K562 (cell line): ENCODE measurements at regions not wholly inside any gene's neighbourhood (a gene's known extent, or its start where the extent isn't known, plus 50 kb on each side); places are given as distances from the start of the nearest gene placed in this dataset.

ENCODE experiments used
- ATAC-seq: fragments of 200-7000 bp; cut with Tn5 transposase; 3 replicates; pipeline ENCODE4 v1.9.1; 2020; ENCODE audit warnings: moderate library complexity
- BruUV-seq: library from RNA; stranded (reverse); fragments of 400-500 nt; replicated peaks from 2 replicates; lab custom pipeline; 2021; lab: Mats Ljungman, UMichigan
- CTCF ChIA-PET: fragments of 300-600 bp; formaldehyde crosslinking; extraction: SDS; loops from one replicate; lab custom pipeline; 2021; ENCODE audit warnings: low intra/inter-chr PET ratio; lab: Yijun Ruan, JAX
- POLR2A ChIA-PET: fragments of 300-600, 350-650 bp; sonication (Branson Sonifier 250); formaldehyde crosslinking; extraction: SDS; loops from one replicate; lab custom pipeline; 2021; ENCODE audit warnings: antibody characterized with exemption, inconsistent platforms; lab: Yijun Ruan, JAX
- DNase-seq, 4 experiments: peaks; one replicate each; pipeline versions ENCODE4 v3.0.0 to v3.0.0-alpha.2; 2011 to 2018; ENCODE audit warnings: low spot score in 3 of 4, mixed read lengths in 3 of 4; ENCODE audit errors: extremely low read depth in 1 of 4
- FAIRE-seq: peaks from 2 replicates; lab custom pipeline; 2011; peaks lifted over from hg19 to GRCh38; lab: Jason Lieb, UNC
- H2AFZ ChIP-seq: 2 replicates; pipeline ENCODE4 v1.6.0; 2011; ENCODE audit warnings: low read depth, low read length, control low read depth, inconsistent platforms
- H3K27ac ChIP-seq: fragments of 200-600 bp; 3 replicates; pipeline ENCODE4 v1.8.0; 2011; ENCODE audit warnings: low read depth, mild to moderate bottlenecking, control low read depth, inconsistent platforms, low read length, moderate library complexity, mixed read lengths; ENCODE audit errors: extremely low read depth
- H3K27me3 ChIP-seq, 2 experiments: fragments of 300-600 bp in 1 of 2; 2 replicates in 1 of 2; 3 replicates in 1 of 2; pipeline versions ENCODE4 v1.6.0 to v1.8.0; 2011; ENCODE audit warnings: inconsistent platforms in 2 of 2, low read length in 2 of 2, mild to moderate bottlenecking in 1 of 2, mixed read lengths in 1 of 2, moderate library complexity in 1 of 2; ENCODE audit not compliant: control insufficient read depth in 2 of 2, insufficient read depth in 2 of 2
- H3K36me3 ChIP-seq: fragments of 300-600 bp; 3 replicates; pipeline ENCODE4 v1.8.0; 2011; ENCODE audit warnings: mild to moderate bottlenecking, low read length, inconsistent platforms; ENCODE audit not compliant: control insufficient read depth, insufficient read depth
- H3K4me1 ChIP-seq, 2 experiments: fragments of 200-600 bp in 1 of 2; replicated peaks in 1 of 2; 2 replicates in 1 of 2; 3 replicates in 1 of 2; pipeline versions ENCODE4 v1.5.1 to v1.8.0; 2011; ENCODE audit warnings: inconsistent platforms in 2 of 2, low read length in 2 of 2, mild to moderate bottlenecking in 1 of 2, mixed read lengths in 1 of 2, moderate library complexity in 1 of 2; ENCODE audit not compliant: control insufficient read depth in 2 of 2, insufficient read depth in 2 of 2
- H3K4me2 ChIP-seq: 2 replicates; pipeline ENCODE4 v1.6.1; 2011; ENCODE audit warnings: low read length, control low read depth, inconsistent platforms, mixed read lengths; ENCODE audit not compliant: insufficient read depth
- H3K4me3 ChIP-seq: fragments of 200-600 bp; sonication (generic), shearing (Covaris generic); 2 replicates; pipeline ENCODE4 v1.5.1; 2016; ENCODE audit warnings: control low read depth, inconsistent platforms
- H3K79me2 ChIP-seq: fragments of 200-600 bp; 3 replicates; pipeline ENCODE4 v1.8.0; 2011; ENCODE audit warnings: low read length, inconsistent platforms; ENCODE audit not compliant: control insufficient read depth, insufficient read depth
- H3K9ac ChIP-seq, 2 experiments: 2 replicates each; pipeline versions ENCODE4 v1.6.0 to v1.6.1; 2011; ENCODE audit warnings: low read depth in 2 of 2, low read length in 2 of 2, control low read depth in 1 of 2, inconsistent platforms in 1 of 2, mild to moderate bottlenecking in 1 of 2, mixed read lengths in 1 of 2; ENCODE audit not compliant: insufficient read depth in 1 of 2
- H3K9me1 ChIP-seq: one replicate; pipeline ENCODE4 v1.6.0; 2011; ENCODE audit warnings: inconsistent platforms, mild to moderate bottlenecking, low read length, moderate library complexity; ENCODE audit not compliant: control insufficient read depth, insufficient read depth
- H3K9me3 ChIP-seq: replicated peaks from 2 replicates; pipeline ENCODE4 v1.5.1; 2011; ENCODE audit warnings: low read depth, low read length, inconsistent platforms; ENCODE audit not compliant: control insufficient read depth, insufficient read depth
- H4K20me1 ChIP-seq: replicated peaks from 2 replicates; pipeline ENCODE4 v1.6.1; 2011; ENCODE audit warnings: low read length, inconsistent platforms, mixed read lengths; ENCODE audit not compliant: control insufficient read depth, insufficient read depth
- ILF3 ChIP-seq: fragments of 450-650 bp; IDR thresholded peaks from 2 replicates; pipeline ENCODE4 v1.6.1; 2018; ENCODE audit warnings: antibody characterized with exemption, mild to moderate bottlenecking, moderate library complexity, borderline replicate concordance
- MAFG ChIP-seq: fragments of 450-650 bp; conservative IDR thresholded peaks from 2 replicates; pipeline ENCODE4 v1.6.1; 2016; ENCODE audit warnings: missing genetic modification characterization, missing compliant biosample characterization
- MTA2 ChIP-seq: fragments of 450-650 bp; IDR thresholded peaks from 2 replicates; pipeline ENCODE4 v1.6.1; 2016; ENCODE audit warnings: low read depth
- MYBL2 ChIP-seq, 2 experiments: fragments of 450-650 bp in 1 of 2; sonication (generic) in 1 of 2; formaldehyde crosslinking in 1 of 2; IDR thresholded peaks; 2 replicates each; pipeline versions ENCODE4 v1.6.1 to v1.8.1; 2017 to 2022; ENCODE audit warnings: borderline replicate concordance in 1 of 2, inconsistent platforms in 1 of 2, low read depth in 1 of 2, mild to moderate bottlenecking in 1 of 2, missing genetic modification reagents in 1 of 2, moderate library complexity in 1 of 2
- POLR2B ChIP-seq: fragments of 450-650 bp; IDR thresholded peaks from 2 replicates; pipeline ENCODE4 v1.6.1; 2018; ENCODE audit warnings: low read depth; ENCODE audit not compliant: partially characterized antibody
- SIRT6 ChIP-seq: IDR thresholded peaks from one replicate; pipeline ENCODE4 v1.6.1; 2012; ENCODE audit warnings: low read depth, mild to moderate bottlenecking, control low read depth, inconsistent platforms, low read length, moderate library complexity
- ZNF184 ChIP-seq: sonication (generic); formaldehyde crosslinking; IDR thresholded peaks from 2 replicates; pipeline ENCODE4 v1.5.0; 2020; ENCODE audit warnings: missing genetic modification reagents
- ZNF766 ChIP-seq: fragments of 200-800 bp; sonication (Bioruptor generic); conservative IDR thresholded peaks from 2 replicates; pipeline ENCODE4 v1.6.1; 2016; ENCODE audit warnings: missing genetic modification characterization, missing compliant biosample characterization
- ZNF79 ChIP-seq: fragments of 250-450 bp; sonication (Bioruptor Pico); IDR thresholded peaks from 2 replicates; pipeline ENCODE4 v1.4.0; 2020; ENCODE audit warnings: low read depth, mild to moderate bottlenecking, moderate library complexity
- WGBS: fragments of 100-300 bp; shearing (Covaris generic); methylation state at CpG from one replicate; pipeline ENCODE4 v1.1.6; 2016; ENCODE audit warnings: low coverage, mixed read lengths; ENCODE audit not compliant: insufficient coverage; ENCODE audit errors: missing lambda C conversion rate; 5-methylcytosine and 5-hydroxymethylcytosine counted together
- in situ Hi-C: fragments of 300-500 bp; cut with MboI; formaldehyde crosslinking; loops from 4 replicates; pipeline ENCODE4 v1.15.0; 2018; ENCODE audit warnings: inconsistent platforms, mixed read lengths
- intact Hi-C: fragments of 100-400 bp; cut with micrococcal nuclease; formaldehyde crosslinking; loops from 2 replicates; pipeline ENCODE4 v1.14.2; 2022
- TF ChIP-seq, protein P1 (sequence below): fragments of 200-400 bp; formaldehyde crosslinking; IDR thresholded peaks from 2 replicates; pipeline ENCODE4 v1.6.1; 2017; ENCODE audit warnings: mild to moderate bottlenecking, low read depth, low read length, moderate library complexity
- TF ChIP-seq, protein P2 (sequence below): fragments of 450-650 bp; IDR thresholded peaks from 2 replicates; pipeline ENCODE4 v1.6.1; 2018; ENCODE audit warnings: mild to moderate bottlenecking, low read depth; ENCODE audit not compliant: partially characterized antibody
- TF ChIP-seq, protein P3 (sequence below): fragments of 250-450 bp; sonication (Bioruptor Pico); IDR thresholded peaks from 2 replicates; pipeline ENCODE4 v1.4.0; 2020; ENCODE audit warnings: mild to moderate bottlenecking, moderate library complexity

DNA sequence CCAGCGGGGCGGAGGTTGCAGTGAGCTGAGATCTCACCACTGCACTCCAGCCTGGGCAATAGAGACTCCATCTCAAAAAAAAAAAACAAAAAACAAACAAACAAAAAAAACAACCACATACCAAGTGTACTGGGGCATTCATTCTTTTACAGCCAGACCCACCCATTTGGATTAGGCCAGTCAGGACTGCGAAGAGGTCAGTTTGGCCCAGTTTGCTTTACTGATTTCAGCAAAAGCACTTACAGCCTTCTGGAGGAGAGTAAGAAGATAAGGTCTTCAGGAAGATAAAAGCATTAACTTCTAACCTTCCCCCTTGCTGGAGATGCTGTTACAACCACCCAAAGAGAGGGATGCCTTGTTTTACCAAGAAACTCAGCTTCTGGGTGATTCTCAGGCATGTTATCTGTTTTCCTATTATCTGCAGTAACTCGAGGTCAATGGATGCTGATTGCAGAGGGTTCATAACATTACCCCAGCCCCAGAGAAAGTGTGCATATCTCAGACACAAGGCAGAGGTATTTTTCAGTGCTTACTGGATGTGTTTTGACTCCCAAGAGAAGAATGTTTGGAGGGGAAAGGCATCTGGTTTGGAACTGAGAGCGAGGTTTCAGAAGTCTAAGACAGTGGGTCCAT lies 118.9 kb downstream of the RIN2 start:
- H2AFZ ChIP-seq, result no peak overlapping the region
- H3K4me2 ChIP-seq, result no peak overlapping the region
- FAIRE-seq (no peak), DNase-seq (no peak), ATAC-seq (no peak)
- POLR2A ChIA-PET, result no interaction called here
- H3K9ac ChIP-seq, result no peak overlapping the region
- H4K20me1 ChIP-seq, result no peaks in the 10 kb centered on the region
- no peak overlapping the region for H3K4me3 ChIP-seq
- intact Hi-C loops (no loop called here), in situ Hi-C loops (no loop called here)
- no peaks in the 10 kb centered on the region for H3K4me1 ChIP-seq
- H3K9me1 ChIP-seq, result no peaks in the 10 kb centered on the region
- 0% methylated on average over 2 of the region's 5 CpGs for WGBS
- BruUV-seq, result no TSS peak
- H3K36me3 ChIP-seq, result no peaks in the 10 kb centered on the region
- H3K27ac ChIP-seq, result no peak overlapping the region
- no peaks in the 10 kb centered on the region for H3K79me2 ChIP-seq
- no peaks in the 10 kb centered on the region for H3K27me3 ChIP-seq
- CTCF ChIA-PET, result no interaction called here
- TF ChIP-seq ZNF766 (no peak), POLR2B (no peak), SIRT6 (no peak), ILF3 (no peak), ZNF184 (no peak), MTA2 (no peak), MYBL2 (IDR thresholded peaks at IDR 0.05; ENCODE audit: low read depth) (no peak), MYBL2 (CRISPR knock-in tag; IDR thresholded peaks at IDR 0.05; ENCODE audit: borderline replicate concordance) (no peak), MAFG (tag) (no peak), ZNF79 (CRISPR knock-in tag) (no peak)
- TF ChIP-seq, protein P1, sequence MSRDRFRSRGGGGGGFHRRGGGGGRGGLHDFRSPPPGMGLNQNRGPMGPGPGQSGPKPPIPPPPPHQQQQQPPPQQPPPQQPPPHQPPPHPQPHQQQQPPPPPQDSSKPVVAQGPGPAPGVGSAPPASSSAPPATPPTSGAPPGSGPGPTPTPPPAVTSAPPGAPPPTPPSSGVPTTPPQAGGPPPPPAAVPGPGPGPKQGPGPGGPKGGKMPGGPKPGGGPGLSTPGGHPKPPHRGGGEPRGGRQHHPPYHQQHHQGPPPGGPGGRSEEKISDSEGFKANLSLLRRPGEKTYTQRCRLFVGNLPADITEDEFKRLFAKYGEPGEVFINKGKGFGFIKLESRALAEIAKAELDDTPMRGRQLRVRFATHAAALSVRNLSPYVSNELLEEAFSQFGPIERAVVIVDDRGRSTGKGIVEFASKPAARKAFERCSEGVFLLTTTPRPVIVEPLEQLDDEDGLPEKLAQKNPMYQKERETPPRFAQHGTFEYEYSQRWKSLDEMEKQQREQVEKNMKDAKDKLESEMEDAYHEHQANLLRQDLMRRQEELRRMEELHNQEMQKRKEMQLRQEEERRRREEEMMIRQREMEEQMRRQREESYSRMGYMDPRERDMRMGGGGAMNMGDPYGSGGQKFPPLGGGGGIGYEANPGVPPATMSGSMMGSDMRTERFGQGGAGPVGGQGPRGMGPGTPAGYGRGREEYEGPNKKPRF, result no peak
- TF ChIP-seq, protein P2, sequence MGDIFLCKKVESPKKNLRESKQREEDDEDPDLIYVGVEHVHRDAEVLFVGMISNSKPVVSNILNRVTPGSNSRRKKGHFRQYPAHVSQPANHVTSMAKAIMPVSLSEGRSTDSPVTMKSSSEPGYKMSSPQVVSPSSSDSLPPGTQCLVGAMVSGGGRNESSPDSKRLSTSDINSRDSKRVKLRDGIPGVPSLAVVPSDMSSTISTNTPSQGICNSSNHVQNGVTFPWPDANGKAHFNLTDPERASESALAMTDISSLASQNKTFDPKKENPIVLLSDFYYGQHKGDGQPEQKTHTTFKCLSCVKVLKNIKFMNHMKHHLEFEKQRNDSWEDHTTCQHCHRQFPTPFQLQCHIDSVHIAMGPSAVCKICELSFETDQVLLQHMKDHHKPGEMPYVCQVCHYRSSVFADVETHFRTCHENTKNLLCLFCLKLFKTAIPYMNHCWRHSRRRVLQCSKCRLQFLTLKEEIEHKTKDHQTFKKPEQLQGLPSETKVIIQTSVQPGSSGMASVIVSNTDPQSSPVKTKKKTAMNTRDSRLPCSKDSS, result no peak
- TF ChIP-seq, protein P3, sequence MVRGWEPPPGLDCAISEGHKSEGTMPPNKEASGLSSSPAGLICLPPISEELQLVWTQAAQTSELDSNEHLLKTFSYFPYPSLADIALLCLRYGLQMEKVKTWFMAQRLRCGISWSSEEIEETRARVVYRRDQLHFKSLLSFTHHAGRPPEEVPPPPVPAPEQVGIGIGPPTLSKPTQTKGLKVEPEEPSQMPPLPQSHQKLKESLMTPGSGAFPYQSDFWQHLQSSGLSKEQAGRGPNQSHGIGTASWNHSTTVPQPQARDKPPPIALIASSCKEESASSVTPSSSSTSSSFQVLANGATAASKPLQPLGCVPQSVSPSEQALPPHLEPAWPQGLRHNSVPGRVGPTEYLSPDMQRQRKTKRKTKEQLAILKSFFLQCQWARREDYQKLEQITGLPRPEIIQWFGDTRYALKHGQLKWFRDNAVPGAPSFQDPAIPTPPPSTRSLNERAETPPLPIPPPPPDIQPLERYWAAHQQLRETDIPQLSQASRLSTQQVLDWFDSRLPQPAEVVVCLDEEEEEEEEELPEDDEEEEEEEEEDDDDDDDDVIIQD (CRISPR knock-in tag), result no peak
- H3K9me3 ChIP-seq, result no peaks in the 10 kb centered on the region
